GM12878 (cell line): ENCODE measurements at regions not wholly inside any gene's neighbourhood (a gene's known extent, or its start where the extent isn't known, plus 50 kb on each side); places are given as distances from the start of the nearest gene placed in this dataset.
A peak's percentile ranks its signal among the peaks of the same experiment; 100 is the strongest.

Source experiments
- ATAC-seq: fragments of 200-7000 bp; cut with Tn5 transposase; 3 replicates; pipeline ENCODE4 v1.9.1; 2020; ENCODE audit warnings: mild to moderate bottlenecking, moderate library complexity
- BruUV-seq: library from RNA; stranded (reverse); fragments of 400-500 nt; replicated peaks from 2 replicates; lab custom pipeline; 2021; lab: Mats Ljungman, UMichigan
- CTCF ChIA-PET: fragments of 300-600 bp; sonication (Branson Sonifier 250); formaldehyde crosslinking; extraction: SDS; loops from one replicate; lab custom pipeline; 2021; ENCODE audit warnings: inconsistent platforms; lab: Yijun Ruan, JAX
- POLR2A ChIA-PET: fragments of 350-600 bp; formaldehyde crosslinking; extraction: SDS; loops from one replicate; lab custom pipeline; 2021; ENCODE audit warnings: inconsistent platforms; lab: Charles Lee
- RAD21 ChIA-PET: fragments of 300-600 bp; sonication (Branson Sonifier 250); formaldehyde crosslinking; loops from one replicate; lab custom pipeline; 2023; ENCODE audit warnings: antibody characterized with exemption; ENCODE audit not compliant: unreplicated experiment; lab: Charles Lee
- SMC1A ChIA-PET: fragments of 300-600 bp; sonication (Branson Sonifier 250); formaldehyde crosslinking; loops from one replicate; lab custom pipeline; 2023; ENCODE audit not compliant: unreplicated experiment, uncharacterized antibody; lab: Charles Lee
- DNase-seq: peaks from one replicate; pipeline ENCODE4 v3.0.0-alpha.2; 2011; ENCODE audit warnings: low read depth, low spot score
- FAIRE-seq: peaks from 3 replicates; lab custom pipeline; 2011; peaks lifted over from hg19 to GRCh38; lab: Jason Lieb, UNC
- H2AFZ ChIP-seq: 2 replicates; pipeline ENCODE4 v1.6.0; 2011; ENCODE audit warnings: low read depth, low read length, control low read depth; ENCODE audit not compliant: control insufficient read depth
- H3K27ac ChIP-seq: 2 replicates; pipeline ENCODE4 v1.5.1; 2011; ENCODE audit warnings: control low read depth; ENCODE audit not compliant: control insufficient read depth, insufficient read depth
- H3K27me3 ChIP-seq, 2 experiments: replicated peaks in 1 of 2; 2 replicates each; pipeline versions ENCODE4 v1.6.0 to v1.6.1; 2011; ENCODE audit warnings: low read length in 1 of 2; ENCODE audit not compliant: control insufficient read depth in 2 of 2, insufficient read depth in 2 of 2
- H3K36me3 ChIP-seq, 2 experiments: 2 replicates each; pipeline ENCODE4 v1.5.1; 2011; ENCODE audit warnings: low read length in 1 of 2; ENCODE audit not compliant: control insufficient read depth in 2 of 2, insufficient read depth in 2 of 2
- H3K4me1 ChIP-seq: 2 replicates; pipeline ENCODE4 v1.6.1; 2011; ENCODE audit warnings: mild to moderate bottlenecking, low read length, moderate library complexity, mixed read lengths; ENCODE audit not compliant: control insufficient read depth, insufficient read depth
- H3K4me2 ChIP-seq: 2 replicates; pipeline ENCODE4 v1.6.0; 2011; ENCODE audit warnings: control low read depth; ENCODE audit not compliant: control insufficient read depth, insufficient read depth
- H3K4me3 ChIP-seq: fragments of 200-600 bp; sonication (generic); 2 replicates; pipeline ENCODE4 v1.5.1; 2016
- H3K79me2 ChIP-seq: 2 replicates; pipeline ENCODE4 v1.6.0; 2011; ENCODE audit warnings: low read length; ENCODE audit not compliant: control insufficient read depth, insufficient read depth
- H3K9ac ChIP-seq: 2 replicates; pipeline ENCODE4 v1.8.0; 2011; ENCODE audit warnings: low read length, control low read depth, mixed read lengths; ENCODE audit not compliant: control insufficient read depth, insufficient read depth
- H3K9me3 ChIP-seq: replicated peaks from 3 replicates; pipeline ENCODE4 v1.5.1; 2011; ENCODE audit warnings: mild to moderate bottlenecking, low read length; ENCODE audit not compliant: control insufficient read depth, insufficient read depth
- H4K20me1 ChIP-seq: 2 replicates; pipeline ENCODE4 v1.6.0; 2011; ENCODE audit not compliant: control insufficient read depth, insufficient read depth
- BMI1 ChIP-seq: fragments of 450-650 bp; IDR thresholded peaks from 2 replicates; pipeline ENCODE4 v1.6.1; 2016; ENCODE audit warnings: mild to moderate bottlenecking, moderate library complexity, borderline replicate concordance
- CBX5 ChIP-seq: sonication (generic); IDR thresholded peaks from 2 replicates; pipeline ENCODE4 v1.6.1; 2016; ENCODE audit warnings: low read depth, moderate library complexity, mild to moderate bottlenecking, inconsistent platforms
- EED ChIP-seq: sonication (generic); IDR thresholded peaks from 2 replicates; pipeline ENCODE4 v1.6.1; 2016; ENCODE audit warnings: antibody characterized with exemption, low read depth
- EGR1 ChIP-seq, 2 experiments: IDR thresholded peaks; 1 replicate in 1 of 2; 2 replicates in 1 of 2; pipeline ENCODE4 v1.6.1; 2011 to 2012; ENCODE audit warnings: low read depth in 2 of 2, low read length in 2 of 2, borderline replicate concordance in 1 of 2, mild to moderate bottlenecking in 1 of 2, moderate library complexity in 1 of 2
- FOXK2 ChIP-seq: fragments of 450-650 bp; IDR thresholded peaks from 2 replicates; pipeline ENCODE4 v1.6.1; 2017; ENCODE audit warnings: mild to moderate bottlenecking, moderate library complexity
- GABPA ChIP-seq: IDR thresholded peaks from 2 replicates; pipeline ENCODE4 v1.6.1; 2014; ENCODE audit warnings: antibody characterized with exemption, low read depth, mild to moderate bottlenecking, inconsistent platforms
- MEF2B ChIP-seq: fragments of 450-650 bp; IDR thresholded peaks from 2 replicates; pipeline ENCODE4 v1.6.1; 2018; ENCODE audit warnings: mild to moderate bottlenecking, moderate library complexity; ENCODE audit not compliant: partially characterized antibody, poor library complexity, severe bottlenecking
- RAD21 ChIP-seq: IDR thresholded peaks from 2 replicates; pipeline ENCODE4 v1.6.1; 2011; ENCODE audit warnings: mild to moderate bottlenecking, low read depth, low read length, moderate library complexity; ENCODE audit not compliant: insufficient read depth
- SMC3 ChIP-seq: IDR thresholded peaks from 2 replicates; pipeline ENCODE4 v1.6.1; 2011; ENCODE audit warnings: low read length, improper control_type of control experiment, borderline replicate concordance
- TAF1 ChIP-seq: IDR thresholded peaks from 2 replicates; pipeline ENCODE4 v1.6.1; 2011; ENCODE audit warnings: mild to moderate bottlenecking, low read depth, low read length, borderline replicate concordance
- WGBS: methylation state at CpG from one replicate; pipeline ENCODE4 v1.1.6; 2016; ENCODE audit warnings: low lambda C conversion rate; ENCODE audit not compliant: insufficient replicate concordance, insufficient coverage; ENCODE audit errors: missing lambda C conversion rate; 5-methylcytosine and 5-hydroxymethylcytosine counted together
- in situ Hi-C: fragments of 300-500 bp; cut with MboI; formaldehyde crosslinking; loops from 9 replicates; pipeline ENCODE4 v1.14.3; 2018; ENCODE audit warnings: mixed read lengths
- intact Hi-C: fragments of 100-400 bp; cut with micrococcal nuclease; formaldehyde crosslinking; loops from one replicate; pipeline ENCODE4 v1.14.2; 2022; ENCODE audit not compliant: unreplicated experiment
- TF ChIP-seq, protein P1 (sequence below): IDR thresholded peaks from 2 replicates; pipeline ENCODE4 v1.6.1; 2011; ENCODE audit warnings: low read depth, mild to moderate bottlenecking, low read length, moderate library complexity, borderline replicate concordance; ENCODE audit errors: extremely low read depth
- TF ChIP-seq, protein P2 (sequence below), 3 experiments: IDR thresholded peaks in 2 of 3; conservative IDR thresholded peaks in 1 of 3; 2 replicates each; pipeline ENCODE4 v1.5.1; 2011; ENCODE audit warnings: low read depth in 3 of 3, low read length in 3 of 3, mild to moderate bottlenecking in 3 of 3, control low read depth in 2 of 3, moderate library complexity in 2 of 3, inconsistent platforms in 1 of 3, mixed read lengths in 1 of 3; ENCODE audit not compliant: control insufficient read depth in 2 of 3, insufficient read depth in 1 of 3; ENCODE audit errors: extremely low read depth in 1 of 3

DNA sequence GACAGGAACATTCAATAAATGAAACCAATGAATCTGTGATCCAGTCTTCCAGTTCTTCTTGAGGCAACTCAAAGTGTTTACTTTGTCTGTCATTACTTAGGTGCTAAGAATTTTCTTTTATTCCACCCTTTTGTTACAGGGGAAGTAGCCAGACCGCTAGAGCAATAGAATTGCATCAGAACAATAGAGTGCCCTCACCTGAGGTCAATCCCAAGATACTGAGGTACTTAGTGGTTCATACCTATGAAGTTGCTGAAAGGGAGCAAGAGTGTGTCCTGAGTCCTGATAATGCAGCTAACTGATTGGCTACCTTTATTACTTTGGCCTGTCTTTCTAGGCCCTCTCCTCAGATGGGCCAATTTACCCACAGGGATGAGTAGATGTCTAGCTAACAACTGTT, 359.4 kb upstream of the KCNH7 start:
- no peak overlapping the region for H3K9ac ChIP-seq
- H3K4me2 ChIP-seq, result no peak overlapping the region
- intact Hi-C loops, result no loop called here
- POLR2A ChIA-PET, result no interaction called here
- H3K4me3 ChIP-seq, result no peak overlapping the region
- no peaks in the 10 kb centered on the region for H4K20me1 ChIP-seq
- H3K36me3 ChIP-seq, result no peaks in the 10 kb centered on the region
- in situ Hi-C loops, result no loop called here
- TF ChIP-seq GABPA, result no peak
- no peak for TF ChIP-seq FOXK2
- TF ChIP-seq EED, result no peak
- TF ChIP-seq, protein P1, sequence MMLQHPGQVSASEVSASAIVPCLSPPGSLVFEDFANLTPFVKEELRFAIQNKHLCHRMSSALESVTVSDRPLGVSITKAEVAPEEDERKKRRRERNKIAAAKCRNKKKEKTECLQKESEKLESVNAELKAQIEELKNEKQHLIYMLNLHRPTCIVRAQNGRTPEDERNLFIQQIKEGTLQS, result no peak
- TF ChIP-seq TAF1, result no peak
- RAD21 ChIA-PET, result no interaction called here
- H3K79me2 ChIP-seq, result no peaks in the 10 kb centered on the region
- H3K27me3 ChIP-seq, result no peaks in the 10 kb centered on the region
- CTCF ChIA-PET, result no interaction called here
- H2AFZ ChIP-seq, result no peak overlapping the region
- no peak for ATAC-seq
- BruUV-seq, result no TSS peak
- no peaks in the 10 kb centered on the region for H3K4me1 ChIP-seq
- DNase-seq, result no peak
- SMC1A ChIA-PET, result interaction anchor here (1.6 to 1.8 kb wide), 2 partner anchors 15 to 16 kb away, joined by 5 read pairs; no protein-coding TSS in a partner anchor
- WGBS, result 3% methylated on average over 1 of the region's 1 CpG
- no peaks in the 10 kb centered on the region for H3K9me3 ChIP-seq
- no peak for FAIRE-seq
- H3K27ac ChIP-seq, result no peak overlapping the region

DNA sequence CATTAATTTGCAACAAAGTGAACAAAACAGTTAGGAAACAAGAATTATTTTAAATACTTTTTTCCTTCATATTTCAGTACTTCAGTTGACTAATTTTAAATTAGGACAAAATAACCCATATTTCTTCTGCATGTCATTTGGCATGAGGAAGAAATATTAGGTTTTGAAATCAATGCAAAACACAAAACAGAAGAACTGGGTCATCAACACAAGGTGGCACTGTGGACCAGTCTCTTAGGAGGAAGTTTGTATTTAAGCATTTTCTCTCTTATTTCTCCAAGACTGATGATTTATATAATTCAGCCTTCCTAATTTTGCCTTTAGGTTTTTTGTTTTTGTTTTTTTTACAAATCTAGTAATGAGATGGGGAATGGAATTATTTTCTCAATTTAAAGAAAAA, 352.8 kb upstream of the KCNH7 start:
- Histone ChIP-seq H3K36me3 (no peaks in the 10 kb centered on the region), H3K9me3 (no peaks in the 10 kb centered on the region), H3K27ac (no peak overlapping the region), H3K9ac (no peak overlapping the region), H3K27me3 (no peaks in the 10 kb centered on the region), H4K20me1 (no peaks in the 10 kb centered on the region), H3K4me3 (no peak overlapping the region), H3K4me1 (no peaks in the 10 kb centered on the region), H3K4me2 (no peak overlapping the region), H2AFZ (no peak overlapping the region), H3K79me2 (no peaks in the 10 kb centered on the region)
- ChIA-PET POLR2A (no interaction called here), RAD21 (interaction anchor here (1.0 to 1.6 kb wide), 4 partner anchors 22 to 1238 kb away, joined by 3 to 5 read pairs (median 3); no protein-coding TSS in a partner anchor), SMC1A (interaction anchor here (1.0 to 1.6 kb wide), 3 partner anchors 8 to 870 kb away, joined by 3 to 8 read pairs (median 3); no protein-coding TSS in a partner anchor), CTCF (interaction anchor here (1.0 to 2.7 kb wide), 8 partner anchors 9 to 869 kb away, joined by 3 to 18 read pairs (median 5); no protein-coding TSS in a partner anchor)
- intact Hi-C loops, result loop anchor here (5.0 kb wide), 1 partner anchor 871 kb away; no protein-coding TSS in a partner anchor
- in situ Hi-C loops, result no loop called here
- BruUV-seq, result no TSS peak
- FAIRE-seq (peak; percentile 72), DNase-seq (no peak), ATAC-seq (peak; percentile 57; the same call in 2 of the 3 replicates)
- TF ChIP-seq CBX5 (no peak), BMI1 (no peak), RAD21 (peak; percentile 54), SMC3 (peak; percentile 42; the same call in 1 of the 2 replicates), EGR1 (IDR thresholded peaks at IDR 0.05; ENCODE audit: borderline replicate concordance in 1 of 2, low read depth in 2 of 2, low read length in 2 of 2) (no peak), MEF2B (no peak)
- TF ChIP-seq, protein P2, sequence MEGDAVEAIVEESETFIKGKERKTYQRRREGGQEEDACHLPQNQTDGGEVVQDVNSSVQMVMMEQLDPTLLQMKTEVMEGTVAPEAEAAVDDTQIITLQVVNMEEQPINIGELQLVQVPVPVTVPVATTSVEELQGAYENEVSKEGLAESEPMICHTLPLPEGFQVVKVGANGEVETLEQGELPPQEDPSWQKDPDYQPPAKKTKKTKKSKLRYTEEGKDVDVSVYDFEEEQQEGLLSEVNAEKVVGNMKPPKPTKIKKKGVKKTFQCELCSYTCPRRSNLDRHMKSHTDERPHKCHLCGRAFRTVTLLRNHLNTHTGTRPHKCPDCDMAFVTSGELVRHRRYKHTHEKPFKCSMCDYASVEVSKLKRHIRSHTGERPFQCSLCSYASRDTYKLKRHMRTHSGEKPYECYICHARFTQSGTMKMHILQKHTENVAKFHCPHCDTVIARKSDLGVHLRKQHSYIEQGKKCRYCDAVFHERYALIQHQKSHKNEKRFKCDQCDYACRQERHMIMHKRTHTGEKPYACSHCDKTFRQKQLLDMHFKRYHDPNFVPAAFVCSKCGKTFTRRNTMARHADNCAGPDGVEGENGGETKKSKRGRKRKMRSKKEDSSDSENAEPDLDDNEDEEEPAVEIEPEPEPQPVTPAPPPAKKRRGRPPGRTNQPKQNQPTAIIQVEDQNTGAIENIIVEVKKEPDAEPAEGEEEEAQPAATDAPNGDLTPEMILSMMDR (IDR thresholded peaks at IDR 0.05 in 2 of 3, conservative IDR thresholded peaks at IDR 0.05 in 1 of 3; ENCODE audit: control insufficient read depth in 2 of 3, extremely low read depth in 1 of 3, insufficient read depth in 1 of 3, low read depth in 3 of 3, low read length in 3 of 3), result peak; percentile 44 to 54 (median 49); a peak in 5 of 6 replicates
